ENCODE measurements at regions not wholly inside any gene's neighbourhood (a gene's known extent, or its start where the extent isn't known, plus 50 kb on each side); places are given as distances from the start of the nearest gene placed in this dataset.

GRCh38 chr1:96281491-96281890 lies 440.1 kb upstream of the PTBP2 start:
- DNase-seq (ENCODE audit: insufficient read length, low spot score) (no peak), FAIRE-seq (no peak)
- TF ChIP-seq, protein P1, sequence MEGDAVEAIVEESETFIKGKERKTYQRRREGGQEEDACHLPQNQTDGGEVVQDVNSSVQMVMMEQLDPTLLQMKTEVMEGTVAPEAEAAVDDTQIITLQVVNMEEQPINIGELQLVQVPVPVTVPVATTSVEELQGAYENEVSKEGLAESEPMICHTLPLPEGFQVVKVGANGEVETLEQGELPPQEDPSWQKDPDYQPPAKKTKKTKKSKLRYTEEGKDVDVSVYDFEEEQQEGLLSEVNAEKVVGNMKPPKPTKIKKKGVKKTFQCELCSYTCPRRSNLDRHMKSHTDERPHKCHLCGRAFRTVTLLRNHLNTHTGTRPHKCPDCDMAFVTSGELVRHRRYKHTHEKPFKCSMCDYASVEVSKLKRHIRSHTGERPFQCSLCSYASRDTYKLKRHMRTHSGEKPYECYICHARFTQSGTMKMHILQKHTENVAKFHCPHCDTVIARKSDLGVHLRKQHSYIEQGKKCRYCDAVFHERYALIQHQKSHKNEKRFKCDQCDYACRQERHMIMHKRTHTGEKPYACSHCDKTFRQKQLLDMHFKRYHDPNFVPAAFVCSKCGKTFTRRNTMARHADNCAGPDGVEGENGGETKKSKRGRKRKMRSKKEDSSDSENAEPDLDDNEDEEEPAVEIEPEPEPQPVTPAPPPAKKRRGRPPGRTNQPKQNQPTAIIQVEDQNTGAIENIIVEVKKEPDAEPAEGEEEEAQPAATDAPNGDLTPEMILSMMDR (IDR thresholded peaks at IDR 0.05; ENCODE audit: insufficient read depth, missing control alignments) = no peak

GRCh38 chr1:96290033-96290432 lies 431.6 kb upstream of the PTBP2 start:
- DNase-seq (ENCODE audit: insufficient read length, low spot score) (no peak), FAIRE-seq (no peak)
- TF ChIP-seq, protein P1 (IDR thresholded peaks at IDR 0.05; ENCODE audit: insufficient read depth, missing control alignments) = no peak

- TF ChIP-seq, protein P1 (IDR thresholded peaks at IDR 0.05; ENCODE audit: insufficient read depth, missing control alignments) = no peak
- FAIRE-seq = no peak
- no peak for DNase-seq (ENCODE audit: insufficient read length, low spot score)
Observed at GRCh38 chr1:96290801-96291200, 430.8 kb upstream of the PTBP2 start.

DNA sequence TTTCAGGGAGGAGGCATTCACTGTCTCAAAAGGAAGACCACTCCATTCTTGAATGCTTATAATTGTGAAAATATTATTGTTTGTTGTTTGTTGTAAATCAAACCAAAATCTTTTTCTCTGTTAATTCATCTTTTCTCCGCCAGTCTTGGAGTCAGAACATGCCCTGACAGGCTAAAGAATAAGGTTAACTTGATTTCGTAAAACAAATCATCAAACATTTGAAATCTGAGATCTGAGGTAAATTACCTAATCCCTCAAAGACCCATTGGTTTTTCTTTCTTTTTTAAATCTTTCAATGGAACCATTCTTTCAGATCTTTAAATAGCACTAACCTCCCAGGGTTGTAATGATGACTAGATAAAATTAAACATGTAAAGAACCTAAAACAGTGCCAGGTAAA lies 430.1 kb upstream of the PTBP2 start:
- TF ChIP-seq, protein P1 (IDR thresholded peaks at IDR 0.05; ENCODE audit: insufficient read depth, missing control alignments) = no peak
- FAIRE-seq = no peak
- DNase-seq (ENCODE audit: insufficient read length, low spot score) = no peak

- TF ChIP-seq, protein P1 (IDR thresholded peaks at IDR 0.05; ENCODE audit: insufficient read depth, missing control alignments) = no peak
- FAIRE-seq = peak; percentile 38
- no peak for DNase-seq (ENCODE audit: insufficient read length, low spot score)
Observed at GRCh38 chr1:96292141-96292540, 429.4 kb upstream of the PTBP2 start.

GRCh38 chr1:96296991-96297390 lies 424.6 kb upstream of the PTBP2 start:
- DNase-seq (ENCODE audit: insufficient read length, low spot score) (no peak), FAIRE-seq (no peak)
- TF ChIP-seq, protein P1 (IDR thresholded peaks at IDR 0.05; ENCODE audit: insufficient read depth, missing control alignments) = no peak

GRCh38 chr1:96306809-96307560 lies 414.6 kb upstream of the PTBP2 start:
- TF ChIP-seq, protein P1 (IDR thresholded peaks at IDR 0.05; ENCODE audit: insufficient read depth, missing control alignments) = no peak
- FAIRE-seq = no peak
- DNase-seq (ENCODE audit: insufficient read length, low spot score) = no peak

Measured in D721Med (cell line).